Keratinocyte (primary cell): ENCODE measurements at regions not wholly inside any gene's neighbourhood (a gene's known extent, or its start where the extent isn't known, plus 50 kb on each side); places are given as distances from the start of the nearest gene placed in this dataset.

Source experiments
- DNase-seq: peaks from one replicate; pipeline ENCODE4 v3.0.0-alpha.2; 2011; ENCODE audit warnings: low read depth, missing footprints, low spot score
- FAIRE-seq: peaks from 2 replicates; lab custom pipeline; 2011; peaks lifted over from hg19 to GRCh38; lab: Jason Lieb, UNC
- H2AFZ ChIP-seq: 2 replicates; pipeline ENCODE4 v1.6.0; 2012; ENCODE audit warnings: low read length, control low read depth, inconsistent platforms; ENCODE audit not compliant: control insufficient read depth
- H3K27ac ChIP-seq: 2 replicates; pipeline ENCODE4 v1.5.1; 2011; ENCODE audit warnings: low read length; ENCODE audit not compliant: control insufficient read depth, insufficient read depth
- H3K27me3 ChIP-seq: 3 replicates; pipeline ENCODE4 v1.6.0; 2011; ENCODE audit warnings: low read length; ENCODE audit not compliant: control insufficient read depth, insufficient read depth; ENCODE audit errors: extremely low read depth
- H3K36me3 ChIP-seq, 2 experiments: 2 replicates in 1 of 2; 3 replicates in 1 of 2; pipeline ENCODE4 v1.5.1; 2011; ENCODE audit warnings: low read length in 2 of 2, mild to moderate bottlenecking in 1 of 2; ENCODE audit not compliant: control insufficient read depth in 2 of 2, insufficient read depth in 2 of 2; ENCODE audit errors: extremely low read depth in 1 of 2
- H3K4me1 ChIP-seq: 3 replicates; pipeline ENCODE4 v1.5.1; 2011; ENCODE audit warnings: low read length; ENCODE audit not compliant: control insufficient read depth, insufficient read depth; ENCODE audit errors: extremely low read depth
- H3K4me2 ChIP-seq: 3 replicates; pipeline ENCODE4 v1.6.0; 2011; ENCODE audit warnings: low read depth, low read length; ENCODE audit not compliant: control insufficient read depth, insufficient read depth; ENCODE audit errors: extremely low read depth
- H3K4me3 ChIP-seq, 3 experiments: fragments of 200-600 bp in 1 of 3; sonication (generic) in 1 of 3; 2 replicates in 2 of 3; 3 replicates in 1 of 3; pipeline ENCODE4 v1.5.1; 2011 to 2016; ENCODE audit warnings: low read length in 3 of 3, mild to moderate bottlenecking in 3 of 3, control low read depth in 2 of 3, inconsistent platforms in 1 of 3, low read depth in 1 of 3, mixed read lengths in 1 of 3, mixed run types in 1 of 3, moderate library complexity in 1 of 3; ENCODE audit not compliant: control insufficient read depth in 2 of 3, insufficient read depth in 2 of 3; ENCODE audit errors: extremely low read depth in 1 of 3
- H3K79me2 ChIP-seq: 2 replicates; pipeline ENCODE4 v1.6.0; 2012; ENCODE audit warnings: low read length; ENCODE audit not compliant: control insufficient read depth, insufficient read depth
- H3K9ac ChIP-seq: 3 replicates; pipeline ENCODE4 v1.6.0; 2011; ENCODE audit warnings: low read length; ENCODE audit not compliant: control insufficient read depth, insufficient read depth; ENCODE audit errors: extremely low read depth
- H3K9me1 ChIP-seq: 3 replicates; pipeline ENCODE4 v1.6.0; 2011; ENCODE audit warnings: low read length; ENCODE audit not compliant: control insufficient read depth, insufficient read depth; ENCODE audit errors: extremely low read depth
- H3K9me3 ChIP-seq: 2 replicates; pipeline ENCODE4 v1.5.1; 2012; ENCODE audit warnings: low read depth, low read length; ENCODE audit not compliant: control insufficient read depth
- H4K20me1 ChIP-seq: 3 replicates; pipeline ENCODE4 v1.6.0; 2011; ENCODE audit warnings: low read length; ENCODE audit not compliant: control insufficient read depth, insufficient read depth; ENCODE audit errors: extremely low read depth
- CTCF ChIP-seq, 3 experiments: IDR thresholded peaks in 1 of 3; conservative IDR thresholded peaks in 1 of 3; optimal IDR thresholded peaks in 1 of 3; 2 replicates in 2 of 3; 3 replicates in 1 of 3; pipeline versions ENCODE3 to v1.5.1; 2011; ENCODE audit warnings: low read length in 3 of 3, mild to moderate bottlenecking in 3 of 3, moderate library complexity in 2 of 3, control low read depth in 1 of 3, inconsistent platforms in 1 of 3; ENCODE audit not compliant: insufficient read depth in 2 of 3; ENCODE audit errors: extremely low read depth in 1 of 3
- EZH2 ChIP-seq: IDR thresholded peaks from one replicate; pipeline ENCODE4 v1.6.1; 2012; ENCODE audit warnings: inconsistent platforms, mild to moderate bottlenecking, low read length, moderate library complexity
- dilution Hi-C: fragments of 300-500 bp; cut with MboI; formaldehyde crosslinking; loops from one replicate; pipeline ENCODE4 v1.7.0; 2020; ENCODE audit warnings: low sequenced_read_pairs; ENCODE audit not compliant: extremely low pct_ligation_motif_present

DNA sequence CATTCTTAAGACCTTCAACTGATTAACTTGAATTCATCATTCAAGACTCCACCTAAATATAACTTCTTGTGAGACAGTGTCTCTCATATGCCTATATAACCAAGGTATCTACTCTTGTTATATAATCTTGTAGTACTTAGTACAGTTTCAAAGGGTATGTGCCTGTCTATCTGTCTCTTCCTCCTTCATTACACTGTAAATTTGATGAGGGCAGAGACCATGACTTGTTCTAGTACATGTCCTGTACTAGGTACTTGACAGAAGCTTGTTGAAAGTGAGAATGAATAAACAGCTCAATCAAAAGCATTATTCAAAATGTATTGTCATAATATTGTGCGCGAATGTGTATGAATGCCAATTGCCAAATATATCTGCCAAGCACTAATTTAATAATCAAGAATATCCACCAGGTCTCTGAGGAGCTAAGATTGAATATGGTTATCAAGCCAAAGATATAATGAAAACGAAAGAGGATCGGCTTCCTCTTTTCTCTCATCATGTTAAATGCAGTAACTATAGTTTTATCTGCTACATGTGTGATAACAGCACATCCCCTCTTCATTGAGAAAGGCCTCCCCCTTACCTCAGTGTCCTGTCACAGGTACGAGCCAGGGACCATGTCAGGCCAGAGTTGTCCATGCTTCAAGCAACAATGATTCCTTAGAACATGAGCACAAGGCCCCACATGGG is 117.3 kb downstream of the UCHL5 start:
- H3K9ac ChIP-seq, result no peak overlapping the region
- no peaks in the 10 kb centered on the region for H3K9me3 ChIP-seq

GRCh38 chr1:192943108-192943507 is 116.1 kb downstream of the UCHL5 start:
- dilution Hi-C loops, result no loop called here
- FAIRE-seq, result no peak
- H2AFZ ChIP-seq, result no peak overlapping the region

More for the DNA sequence above, 117.3 kb downstream of the UCHL5 start:
- DNase-seq, result no peak
- Histone ChIP-seq H4K20me1 (no peaks in the 10 kb centered on the region), H3K4me1 (peaks cover 5% of the 10 kb centered on the region), H3K9me1 (no peaks in the 10 kb centered on the region), H3K4me2 (no peak overlapping the region), H3K79me2 (no peaks in the 10 kb centered on the region), H3K27me3 (no peaks in the 10 kb centered on the region), H3K4me3 (no peak overlapping the region), H2AFZ (no peak overlapping the region), H3K36me3 (no peaks in the 10 kb centered on the region), H3K27ac (no peak overlapping the region)
- no peak for FAIRE-seq
- dilution Hi-C loops, result no loop called here
- TF ChIP-seq CTCF (optimal IDR thresholded peaks at IDR 0.05 in 1 of 3, IDR thresholded peaks at IDR 0.05 in 1 of 3, conservative IDR thresholded peaks at IDR 0.05 in 1 of 3; ENCODE audit: extremely low read depth in 1 of 3, insufficient read depth in 2 of 3, low read length in 3 of 3) (no peak), EZH2 (no peak)

More at GRCh38 chr1:192943108-192943507, 116.1 kb downstream of the UCHL5 start:
- Histone ChIP-seq H3K4me1 (peaks cover 5% of the 10 kb centered on the region), H3K27me3 (no peaks in the 10 kb centered on the region), H3K79me2 (no peaks in the 10 kb centered on the region), H3K4me2 (no peak overlapping the region), H3K9me1 (no peaks in the 10 kb centered on the region), H3K9ac (no peak overlapping the region), H4K20me1 (no peaks in the 10 kb centered on the region), H3K36me3 (no peaks in the 10 kb centered on the region), H3K27ac (no peak overlapping the region), H3K9me3 (no peaks in the 10 kb centered on the region), H3K4me3 (no peak overlapping the region)
- no peak for DNase-seq
- TF ChIP-seq EZH2 (no peak), CTCF (optimal IDR thresholded peaks at IDR 0.05 in 1 of 3, IDR thresholded peaks at IDR 0.05 in 1 of 3, conservative IDR thresholded peaks at IDR 0.05 in 1 of 3; ENCODE audit: extremely low read depth in 1 of 3, insufficient read depth in 2 of 3, low read length in 3 of 3) (no peak)
